Stimulated activated CD4-positive, alpha-beta T cell treated with anti-CD3 and anti-CD28 coated beads, Interleukin-12 subunit alpha, Interleukin-12 subunit beta, amount 100 ng/mL, for 24 hours (primary cell): ENCODE measurements at regions not wholly inside any gene's neighbourhood (a gene's known extent, or its start where the extent isn't known, plus 50 kb on each side); places are given as distances from the start of the nearest gene placed in this dataset.
A peak's percentile ranks its signal among the peaks of the same experiment; 100 is the strongest.
"Not testable (repeated sequence)": the region's sequence is repeated elsewhere in the genome, so short reads cannot be mapped to it uniquely, and the experiment has no call there.

ENCODE experiments used
- DNase-seq, 2 experiments: peaks; one replicate each; pipeline ENCODE4 v3.0.0-alpha.2; 2020; ENCODE audit warnings: low read depth in 2 of 2

GRCh38 chr22:40094485-40094884, 83.2 kb upstream of the TNRC6B start:
- DNase-seq: no peak

GRCh38 chr22:40099887-40100286, 77.8 kb upstream of the TNRC6B start:
- not testable (repeated sequence) for DNase-seq

- no peak for DNase-seq
Observed at GRCh38 chr22:40105755-40106154, 72.0 kb upstream of the TNRC6B start.

- DNase-seq: no peak
Observed at GRCh38 chr22:40107244-40107643, 70.5 kb upstream of the TNRC6B start.

DNA sequence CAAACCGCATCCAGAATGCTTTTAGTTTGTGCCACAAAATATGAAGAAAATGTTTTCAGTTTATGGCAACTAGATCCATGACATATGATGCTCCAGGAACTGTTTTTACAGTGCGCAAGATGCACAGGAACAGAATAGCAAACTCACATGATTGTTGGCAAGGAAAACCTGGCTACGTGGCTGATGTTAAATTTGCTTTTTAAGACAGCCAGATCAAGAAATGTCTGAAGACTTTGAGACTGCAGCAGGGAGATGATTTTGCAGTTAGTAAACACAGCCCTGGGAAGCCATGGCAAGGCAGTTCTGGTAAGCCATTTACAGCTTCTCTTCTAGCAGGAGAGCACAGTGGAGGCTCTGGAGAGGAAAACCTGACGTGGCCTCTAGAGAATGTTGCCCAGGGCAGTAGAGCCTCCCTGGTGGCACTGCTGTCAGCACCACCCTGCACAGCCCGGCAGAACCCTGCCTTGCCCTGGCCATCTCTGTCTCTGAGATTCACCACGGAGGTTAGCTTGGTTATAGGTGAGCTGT, 69.8 kb upstream of the TNRC6B start:
- peak in 1 of 2 experiments; percentile 7 for DNase-seq

DNA sequence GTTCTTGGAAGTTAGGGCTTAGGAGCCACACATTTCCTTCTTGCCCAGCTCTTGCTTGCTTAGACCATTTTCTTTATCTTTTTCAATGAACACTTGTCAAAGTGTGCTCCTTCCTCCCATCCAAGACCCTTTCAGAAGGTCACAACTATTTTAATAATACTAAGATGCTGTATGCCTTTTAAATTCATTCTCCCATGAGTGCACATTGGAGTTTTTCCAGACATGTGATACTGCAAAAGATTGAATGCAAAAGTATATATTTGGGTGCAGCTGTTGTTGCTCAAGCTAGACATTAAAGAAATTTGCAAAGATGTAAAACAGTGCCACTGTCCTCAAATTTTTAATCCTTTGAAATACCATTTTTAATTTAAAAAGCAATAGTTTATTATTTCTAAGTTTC, 69.3 kb upstream of the TNRC6B start:
- no peak for DNase-seq

DNA sequence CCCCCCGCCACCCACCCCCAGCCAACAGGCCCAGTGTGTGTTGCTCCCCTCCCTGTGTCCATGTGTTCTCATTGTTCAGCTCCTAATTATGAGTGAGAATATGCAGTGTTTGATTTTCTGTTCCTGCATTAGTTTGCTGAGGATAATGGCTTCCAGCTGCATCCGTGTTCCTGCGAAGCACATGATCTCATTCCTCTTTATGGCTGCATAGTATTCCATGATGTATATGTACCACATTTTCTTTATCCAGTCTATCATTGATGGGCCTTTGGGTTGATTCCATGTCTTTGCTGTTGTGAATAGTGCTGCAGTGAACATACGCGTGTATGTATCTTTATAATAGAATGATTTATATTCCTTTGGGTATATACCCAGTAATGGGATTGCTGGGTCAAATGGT, 68.8 kb upstream of the TNRC6B start:
- not testable (repeated sequence) for DNase-seq

DNA sequence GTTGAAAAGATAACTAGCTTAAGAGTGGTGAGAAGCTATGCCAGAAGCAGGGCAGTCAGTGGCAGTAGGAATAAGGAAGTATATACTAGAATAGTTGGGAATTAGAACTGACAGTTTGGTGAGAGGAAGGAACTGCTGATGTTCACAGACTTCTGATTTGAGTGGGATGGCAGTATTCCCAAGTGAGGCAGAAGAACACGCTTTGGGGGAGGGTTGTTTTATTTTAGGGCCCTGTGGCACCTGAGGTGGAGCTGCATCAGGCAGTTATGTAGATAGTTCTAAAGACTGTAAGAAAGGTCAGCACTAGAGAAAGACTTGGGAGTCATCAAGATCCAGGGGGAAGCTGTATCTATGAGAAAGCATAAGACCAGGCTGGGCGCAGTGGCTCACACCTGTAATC, 66.3 kb upstream of the TNRC6B start:
- DNase-seq: no peak

DNA sequence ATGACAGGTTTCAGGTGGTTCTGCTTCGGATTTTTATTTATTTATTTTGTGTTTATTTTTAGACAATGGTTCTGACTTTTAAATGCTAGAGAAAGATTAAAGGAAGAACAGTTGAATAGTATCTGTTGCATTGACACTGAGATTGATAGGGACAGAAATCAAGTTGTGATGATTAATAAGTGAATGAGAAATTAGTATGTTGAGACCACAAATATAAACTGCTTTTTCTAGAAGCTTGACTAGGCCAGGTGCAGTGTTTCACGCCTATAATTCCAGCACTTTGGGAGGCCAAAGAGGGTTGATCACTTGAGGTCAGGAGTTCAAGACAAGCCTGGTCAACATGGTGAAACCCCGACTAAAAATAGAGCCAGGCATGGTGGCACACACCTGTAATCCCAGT, 65.1 kb upstream of the TNRC6B start:
- DNase-seq: no peak

DNA sequence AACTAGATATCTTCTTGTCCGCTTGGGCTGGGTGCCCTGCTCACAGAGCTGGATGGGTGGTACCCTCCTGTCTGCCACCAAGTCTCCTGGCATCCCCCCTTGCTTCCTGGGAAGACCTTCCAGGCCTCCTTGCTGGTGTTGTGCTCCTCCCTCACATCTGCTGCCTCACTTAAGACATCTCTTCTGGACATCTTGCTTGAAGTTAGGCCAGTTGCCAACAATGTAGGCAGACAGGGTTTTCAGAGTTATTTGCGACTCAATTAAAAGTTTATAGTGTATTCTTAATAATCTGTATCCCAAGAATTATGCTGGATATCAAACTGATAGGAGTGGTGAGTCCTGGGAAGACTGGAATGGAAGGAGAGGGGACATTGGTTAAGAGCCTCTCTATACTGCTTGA, 64.0 kb upstream of the TNRC6B start:
- no peak for DNase-seq

GRCh38 chr22:40114411-40114810, 63.3 kb upstream of the TNRC6B start:
- no peak for DNase-seq

DNA sequence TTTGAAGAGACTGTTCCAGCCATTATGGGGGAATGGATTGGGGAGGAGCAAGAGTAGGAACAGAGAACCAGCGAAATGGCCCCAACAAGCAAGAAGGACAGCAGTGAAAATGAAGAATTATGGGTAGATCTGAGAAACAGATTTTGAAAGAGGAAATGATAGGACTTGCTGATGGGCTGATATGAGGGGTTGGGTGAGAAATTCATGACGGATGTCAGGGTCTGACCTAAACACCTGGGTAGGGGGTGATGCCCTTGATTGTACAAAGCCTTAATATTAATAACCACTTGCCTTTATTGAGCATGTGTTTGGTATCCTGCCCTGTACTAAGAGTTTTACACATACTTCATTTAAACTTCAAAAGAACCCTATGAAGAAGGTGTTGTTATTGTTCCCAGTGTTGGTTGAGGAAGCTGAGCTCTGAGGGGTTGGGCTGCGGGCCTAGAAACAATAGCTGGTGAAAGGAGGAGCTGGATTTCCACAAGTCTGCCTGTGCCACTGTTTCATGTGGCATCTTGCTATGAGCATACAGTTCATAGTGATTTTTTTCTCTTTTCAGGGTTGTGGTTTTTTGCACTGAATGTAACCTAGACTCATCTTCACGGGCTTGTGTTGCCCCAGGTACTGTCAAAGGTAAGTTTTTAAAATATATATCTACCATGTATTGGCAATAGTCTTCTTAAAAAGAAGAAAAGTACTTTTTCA, 61.1 kb upstream of the TNRC6B start:
- no peak for DNase-seq

DNA sequence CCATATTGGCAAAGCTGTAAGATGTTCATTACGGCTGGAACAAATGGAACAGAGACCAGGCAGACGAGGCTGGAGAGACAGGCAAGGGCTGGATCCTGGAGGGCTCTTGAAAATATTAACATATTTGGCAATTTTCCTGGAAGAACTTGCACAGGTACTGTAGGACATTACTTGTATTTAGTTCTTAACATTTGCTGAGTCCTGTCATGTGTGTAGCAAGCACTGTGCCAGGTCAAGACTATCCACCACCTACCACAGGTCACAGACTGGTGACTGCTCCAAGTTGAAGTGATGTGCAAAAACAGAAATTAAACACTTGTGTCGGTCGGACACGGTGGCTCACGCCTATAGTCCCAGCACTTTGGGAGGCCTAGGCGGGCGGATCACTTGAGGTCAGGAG, 58.7 kb upstream of the TNRC6B start:
- DNase-seq: no peak

DNA sequence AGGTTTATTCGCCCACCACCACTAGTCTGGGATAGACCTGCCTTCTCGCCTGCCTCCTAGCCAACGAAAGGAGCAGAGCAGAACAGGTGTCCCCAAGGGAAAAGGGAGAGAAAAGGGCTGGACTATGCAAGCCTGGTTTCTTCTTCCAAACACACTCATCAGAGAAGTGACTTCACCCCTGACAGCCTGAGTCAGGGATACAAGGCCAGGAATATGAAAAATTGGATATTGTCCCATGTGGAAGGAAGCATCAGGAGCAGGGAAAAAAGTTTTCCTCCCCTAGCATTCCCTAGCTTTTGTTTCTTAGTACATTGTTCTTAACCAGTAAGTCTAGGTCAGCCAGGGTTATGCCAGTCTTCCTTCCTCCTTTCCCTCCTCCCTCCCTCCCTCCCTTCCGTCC, 56.9 kb upstream of the TNRC6B start:
- no peak for DNase-seq

- no peak for DNase-seq
Observed at GRCh38 chr22:40121461-40121860, 56.3 kb upstream of the TNRC6B start.

DNA sequence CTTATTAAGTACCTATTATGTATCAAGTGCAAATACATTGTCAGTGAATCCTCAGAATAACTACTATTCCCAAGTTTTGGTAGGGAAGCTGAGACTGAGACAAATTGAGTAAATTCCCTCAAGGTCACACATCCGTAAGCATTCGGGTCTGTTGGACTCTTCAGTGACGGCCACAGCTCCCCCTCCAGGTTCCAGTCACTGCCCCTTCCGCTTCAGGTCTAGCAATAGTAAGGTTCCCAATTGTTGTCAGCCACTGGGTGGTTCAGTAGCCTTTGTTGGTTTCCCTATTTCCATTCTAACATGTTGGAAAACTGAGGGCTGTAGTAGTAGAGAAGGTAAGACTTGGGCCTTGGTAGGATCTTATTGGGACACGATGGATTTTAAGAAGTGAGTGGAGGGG, 54.9 kb upstream of the TNRC6B start:
- DNase-seq: no peak

DNA sequence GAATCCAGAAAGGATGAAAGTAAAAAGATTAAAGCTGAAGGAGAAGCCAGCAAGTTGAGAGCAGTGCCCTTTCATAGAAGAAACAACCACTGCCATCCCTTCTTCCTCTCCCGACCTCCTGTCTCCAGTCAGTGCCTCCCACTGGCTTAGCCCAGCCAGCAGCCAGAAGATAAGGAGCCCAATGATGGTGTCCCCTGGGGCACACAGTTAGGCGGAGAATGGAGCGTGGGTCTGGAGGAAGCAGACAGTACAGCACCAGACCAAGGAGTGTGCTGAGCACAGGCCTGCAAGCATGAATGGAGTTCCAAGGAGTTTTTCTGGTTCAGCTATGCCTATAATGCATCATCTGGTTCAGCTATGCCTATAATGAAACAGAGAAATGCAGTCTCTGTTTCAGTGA, 54.3 kb upstream of the TNRC6B start:
- no peak for DNase-seq
